ENCODE measurements at regions not wholly inside any gene's neighbourhood (a gene's known extent, or its start where the extent isn't known, plus 50 kb on each side); places are given as distances from the start of the nearest gene placed in this dataset.
"Not testable (repeated sequence)": the region's sequence is repeated elsewhere in the genome, so short reads cannot be mapped to it uniquely, and the experiment has no call there.

GRCh38 chr5:120093178-120093577, 370.9 kb upstream of the PRR16 start:
- DNase-seq = no peak

- DNase-seq = no peak
Observed at GRCh38 chr5:120096413-120096812, 367.7 kb upstream of the PRR16 start.

- no peak for DNase-seq
Observed at GRCh38 chr5:120098426-120098825, 365.7 kb upstream of the PRR16 start.

GRCh38 chr5:120098902-120099535, 365.1 kb upstream of the PRR16 start:
- no peak for DNase-seq

- no peak for DNase-seq
Observed at GRCh38 chr5:120101771-120102170, 362.3 kb upstream of the PRR16 start.

GRCh38 chr5:120103495-120103894, 360.6 kb upstream of the PRR16 start:
- no peak for DNase-seq

GRCh38 chr5:120106912-120107525, 357.1 kb upstream of the PRR16 start:
- no peak for DNase-seq

GRCh38 chr5:120108586-120109248, 355.4 kb upstream of the PRR16 start:
- no peak for DNase-seq

GRCh38 chr5:120122703-120123102, 341.4 kb upstream of the PRR16 start:
- no peak for DNase-seq

- no peak for DNase-seq
Observed at GRCh38 chr5:120124031-120124430, 340.1 kb upstream of the PRR16 start.

- DNase-seq = no peak
Observed at GRCh38 chr5:120124961-120125360, 339.1 kb upstream of the PRR16 start.

- DNase-seq = not testable (repeated sequence)
Observed at GRCh38 chr5:120132347-120132746, 331.8 kb upstream of the PRR16 start.

GRCh38 chr5:120134944-120135343, 329.2 kb upstream of the PRR16 start:
- DNase-seq = no peak

GRCh38 chr5:120137582-120137981, 326.5 kb upstream of the PRR16 start:
- no peak for DNase-seq

- DNase-seq = no peak
Observed at GRCh38 chr5:120139039-120139438, 325.1 kb upstream of the PRR16 start.

- no peak for DNase-seq
Observed at GRCh38 chr5:120140501-120140900, 323.6 kb upstream of the PRR16 start.

- DNase-seq = no peak
Observed at GRCh38 chr5:120141076-120141475, 323.0 kb upstream of the PRR16 start.

GRCh38 chr5:120146787-120147186, 317.3 kb upstream of the PRR16 start:
- DNase-seq = no peak

GRCh38 chr5:120147911-120148310, 316.2 kb upstream of the PRR16 start:
- not testable (repeated sequence) for DNase-seq

GRCh38 chr5:120150770-120151169, 313.3 kb upstream of the PRR16 start:
- DNase-seq = no peak

GRCh38 chr5:120151181-120151580, 312.9 kb upstream of the PRR16 start:
- no peak for DNase-seq

- no peak for DNase-seq
Observed at GRCh38 chr5:120151825-120152224, 312.3 kb upstream of the PRR16 start.

GRCh38 chr5:120152472-120152871, 311.6 kb upstream of the PRR16 start:
- DNase-seq = no peak

- DNase-seq = no peak
Observed at GRCh38 chr5:120152931-120153330, 311.2 kb upstream of the PRR16 start.
